B cell (primary cell): ENCODE measurements at regions not wholly inside any gene's neighbourhood (a gene's known extent, or its start where the extent isn't known, plus 50 kb on each side); places are given as distances from the start of the nearest gene placed in this dataset.

ENCODE experiments used
- ATAC-seq: fragments of 200-7000 bp; cut with Tn5 transposase; one replicate; pipeline ENCODE4 v1.10.0; 2021; ENCODE audit warnings: low read depth, mild to moderate bottlenecking, moderate number of reproducible peaks, moderate library complexity
- CTCF ChIA-PET: fragments of 350-600 bp; sonication (Branson Sonifier 250); formaldehyde crosslinking; loops from one replicate; lab custom pipeline; 2021; ENCODE audit warnings: antibody characterized with exemption, inconsistent platforms; lab: Charles Lee
- POLR2A ChIA-PET: fragments of 350-600 bp; sonication (Branson Sonifier 250); formaldehyde crosslinking; loops from one replicate; lab custom pipeline; 2021; ENCODE audit warnings: antibody characterized with exemption; lab: Charles Lee
- DNase-seq: peaks from one replicate; pipeline ENCODE4 v3.0.0; 2013
- H2AFZ ChIP-seq: 2 replicates; pipeline ENCODE4 v1.6.1; 2012; ENCODE audit warnings: mild to moderate bottlenecking, low read depth, low read length; ENCODE audit not compliant: insufficient read depth, poor library complexity, severe bottlenecking
- H3K27ac ChIP-seq, 2 donors: 1 replicate in 1 of 2; 2 replicates in 1 of 2; pipeline ENCODE4 v1.5.1; 2012 to 2013; ENCODE audit warnings: low read length in 2 of 2, mild to moderate bottlenecking in 2 of 2, moderate library complexity in 1 of 2
- H3K27me3 ChIP-seq, 4 experiments: fragments of 200-600 bp in 1 of 4; sonication (generic) in 1 of 4; replicated peaks in 1 of 4; 1 replicate in 2 of 4; 2 replicates in 2 of 4; pipeline versions ENCODE4 v1.6.1 to v1.7.0; 2013 to 2016; ENCODE audit warnings: low read length in 3 of 4, mild to moderate bottlenecking in 2 of 4, mixed read lengths in 1 of 4, moderate library complexity in 1 of 4; ENCODE audit not compliant: insufficient read depth in 4 of 4, control insufficient read depth in 3 of 4; ENCODE audit errors: control extremely low read depth in 1 of 4
- H3K36me3 ChIP-seq, 2 experiments: replicated peaks in 1 of 2; 1 replicate in 1 of 2; 2 replicates in 1 of 2; pipeline versions ENCODE4 v1.6.1 to v1.7.1; 2013; ENCODE audit warnings: low read length in 1 of 2; ENCODE audit not compliant: insufficient read depth in 2 of 2, control insufficient read depth in 1 of 2; ENCODE audit errors: control extremely low read depth in 1 of 2, extremely low read depth in 1 of 2
- H3K4me1 ChIP-seq, 2 donors: fragments of 200-600 bp in 1 of 2; sonication (generic) in 1 of 2; 1 replicate in 1 of 2; 2 replicates in 1 of 2; pipeline versions ENCODE4 v1.5.1 to v1.6.1; 2013 to 2017; ENCODE audit warnings: low read length in 2 of 2; ENCODE audit not compliant: control insufficient read depth in 2 of 2, insufficient read depth in 2 of 2
- H3K4me2 ChIP-seq: replicated peaks from 2 replicates; pipeline ENCODE3; 2012; ENCODE audit warnings: mild to moderate bottlenecking, low read depth, low read length; ENCODE audit not compliant: poor library complexity, severe bottlenecking
- H3K4me3 ChIP-seq, 5 experiments: fragments of 200-600 bp in 1 of 5; sonication (generic) in 1 of 5; 1 replicate in 3 of 5; 2 replicates in 2 of 5; pipeline versions ENCODE4 v1.5.1 to v1.7.0; 2011 to 2016; ENCODE audit warnings: low read length in 4 of 5, mild to moderate bottlenecking in 4 of 5, low read depth in 2 of 5, control low read depth in 1 of 5, moderate library complexity in 1 of 5; ENCODE audit not compliant: insufficient read depth in 1 of 5; ENCODE audit errors: control extremely low read depth in 1 of 5, extremely low read depth in 1 of 5
- H3K79me2 ChIP-seq: fragments of 200-600 bp; sonication (generic); one replicate; pipeline ENCODE4 v1.6.0; 2016; ENCODE audit warnings: low read length; ENCODE audit not compliant: control insufficient read depth, insufficient read depth
- H3K9ac ChIP-seq: fragments of 200-600 bp; sonication (generic); 2 replicates; pipeline ENCODE4 v1.6.1; 2017; ENCODE audit warnings: mild to moderate bottlenecking, low read length, moderate library complexity
- H3K9me3 ChIP-seq, 3 donors: one replicate each; pipeline versions ENCODE4 v1.6.1 to v1.7.1; 2013; ENCODE audit warnings: low read length in 2 of 3; ENCODE audit not compliant: control insufficient read depth in 2 of 3, insufficient read depth in 1 of 3; ENCODE audit errors: control extremely low read depth in 1 of 3
- H4K20me1 ChIP-seq: 2 replicates; pipeline ENCODE4 v1.6.0; 2012; ENCODE audit warnings: mild to moderate bottlenecking, low read length; ENCODE audit not compliant: insufficient read depth, control insufficient read depth, poor library complexity, severe bottlenecking
- H3K27ac Mint-ChIP-seq: one replicate; pipeline ENCODE4 v1.8.0; 2021; ENCODE audit warnings: mixed read lengths
- H3K27me3 Mint-ChIP-seq: one replicate; pipeline ENCODE4 v1.8.0; 2021; ENCODE audit warnings: mixed read lengths
- H3K4me1 Mint-ChIP-seq: one replicate; pipeline ENCODE4 v1.8.0; 2021; ENCODE audit warnings: mixed read lengths
- H3K4me3 Mint-ChIP-seq: one replicate; pipeline ENCODE4 v1.8.0; 2021; ENCODE audit warnings: mixed read lengths
- H3K9me3 Mint-ChIP-seq: one replicate; pipeline ENCODE4 v1.8.0; 2022; ENCODE audit warnings: mixed read lengths; ENCODE audit not compliant: insufficient read depth
- EZH2 ChIP-seq: IDR thresholded peaks from 2 replicates; pipeline ENCODE4 v1.6.1; 2012; ENCODE audit warnings: borderline replicate concordance, low read depth, mild to moderate bottlenecking, moderate library complexity, low read length; ENCODE audit not compliant: insufficient read depth, poor library complexity, severe bottlenecking
- WGBS: methylation state at CpG from one replicate; pipeline ENCODE4 v1.1.5; 2013; ENCODE audit warnings: missing lambda C conversion rate; ENCODE audit not compliant: insufficient coverage; 5-methylcytosine and 5-hydroxymethylcytosine counted together
- intact Hi-C: fragments of 100-400 bp; cut with micrococcal nuclease; formaldehyde crosslinking; loops from one replicate; pipeline ENCODE4 v1.10.0; 2022
- TF ChIP-seq, protein P1 (sequence below): fragments of 200-600 bp; IDR thresholded peaks from one replicate; pipeline ENCODE4 v1.8.0; 2022; ENCODE audit warnings: antibody characterized with exemption, mild to moderate bottlenecking

DNA sequence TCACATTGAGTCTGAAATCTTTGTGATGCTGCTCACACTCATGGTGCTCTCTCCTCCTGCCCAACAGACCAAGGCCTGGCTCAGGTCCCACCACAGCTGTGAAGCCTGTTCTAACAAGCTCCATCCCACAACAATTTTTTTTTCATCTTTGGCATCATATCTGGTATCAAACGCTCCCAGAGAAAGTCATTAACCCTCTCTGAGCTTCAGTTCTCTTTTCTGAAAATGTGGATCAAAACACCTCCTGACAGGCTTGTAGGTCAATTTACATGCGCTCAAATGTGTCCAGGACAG is 224.4 kb downstream of the LACC1 start:
- Histone ChIP-seq H3K9ac (no peak overlapping the region), H4K20me1 (no peaks in the 10 kb centered on the region), H3K4me2 (no peak overlapping the region), H3K79me2 (no peaks in the 10 kb centered on the region), H3K4me3 (no peak overlapping the region), H3K4me1 (no peaks in the 10 kb centered on the region), H3K27ac (no peak overlapping the region), H3K36me3 (no peaks in the 10 kb centered on the region), H2AFZ (no peak overlapping the region), H3K27me3 (peaks cover 0 to 3% (median 0%) of the 10 kb centered on the region in 4 experiments), H3K9me3 (peaks cover 0 to 2% (median 0%) of the 10 kb centered on the region in 3 donors)
- 100% methylated on average over 2 of the region's 2 CpGs for WGBS
- peaks cover 21% of the 10 kb centered on the region for H3K27me3 Mint-ChIP-seq
- TF ChIP-seq, protein P1, sequence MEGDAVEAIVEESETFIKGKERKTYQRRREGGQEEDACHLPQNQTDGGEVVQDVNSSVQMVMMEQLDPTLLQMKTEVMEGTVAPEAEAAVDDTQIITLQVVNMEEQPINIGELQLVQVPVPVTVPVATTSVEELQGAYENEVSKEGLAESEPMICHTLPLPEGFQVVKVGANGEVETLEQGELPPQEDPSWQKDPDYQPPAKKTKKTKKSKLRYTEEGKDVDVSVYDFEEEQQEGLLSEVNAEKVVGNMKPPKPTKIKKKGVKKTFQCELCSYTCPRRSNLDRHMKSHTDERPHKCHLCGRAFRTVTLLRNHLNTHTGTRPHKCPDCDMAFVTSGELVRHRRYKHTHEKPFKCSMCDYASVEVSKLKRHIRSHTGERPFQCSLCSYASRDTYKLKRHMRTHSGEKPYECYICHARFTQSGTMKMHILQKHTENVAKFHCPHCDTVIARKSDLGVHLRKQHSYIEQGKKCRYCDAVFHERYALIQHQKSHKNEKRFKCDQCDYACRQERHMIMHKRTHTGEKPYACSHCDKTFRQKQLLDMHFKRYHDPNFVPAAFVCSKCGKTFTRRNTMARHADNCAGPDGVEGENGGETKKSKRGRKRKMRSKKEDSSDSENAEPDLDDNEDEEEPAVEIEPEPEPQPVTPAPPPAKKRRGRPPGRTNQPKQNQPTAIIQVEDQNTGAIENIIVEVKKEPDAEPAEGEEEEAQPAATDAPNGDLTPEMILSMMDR = no peak
- no peak for TF ChIP-seq EZH2
- no peak overlapping the region for H3K27ac Mint-ChIP-seq
- ATAC-seq (no peak), DNase-seq (no peak)
- no peaks in the 10 kb centered on the region for H3K9me3 Mint-ChIP-seq
- ChIA-PET CTCF (no interaction called here), POLR2A (no interaction called here)
- intact Hi-C loops = no loop called here
- H3K4me1 Mint-ChIP-seq = no peaks in the 10 kb centered on the region
- H3K4me3 Mint-ChIP-seq = no peak overlapping the region

DNA sequence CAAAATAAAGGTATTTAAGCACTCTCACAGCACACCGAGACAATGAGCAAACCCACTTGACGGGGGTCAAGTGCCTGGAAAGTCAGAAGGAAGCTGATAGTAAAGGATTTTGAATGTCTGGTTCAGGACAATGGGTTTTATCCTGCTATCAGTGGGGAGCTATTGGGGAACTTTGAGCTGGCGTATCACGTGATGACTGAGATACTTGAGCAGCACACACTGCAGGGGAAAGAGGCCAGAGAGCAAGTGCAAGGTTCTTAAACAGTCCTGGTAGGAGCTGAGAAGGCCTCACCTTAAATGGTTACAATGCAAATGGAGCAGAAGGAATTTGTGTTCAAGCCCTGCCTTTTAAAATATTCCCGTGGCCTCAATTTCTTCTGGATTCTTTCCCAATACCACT is 225.3 kb downstream of the LACC1 start:
- POLR2A ChIA-PET = no interaction called here
- H4K20me1 ChIP-seq = no peaks in the 10 kb centered on the region
- intact Hi-C loops = no loop called here
- H3K9me3 ChIP-seq = peaks cover 0 to 2% (median 0%) of the 10 kb centered on the region in 3 donors
- H3K36me3 ChIP-seq = no peaks in the 10 kb centered on the region
- DNase-seq = no peak
- no peak overlapping the region for H3K4me3 Mint-ChIP-seq
- no peaks in the 10 kb centered on the region for H3K79me2 ChIP-seq
- WGBS = 88% methylated on average over 3 of the region's 5 CpGs
- ATAC-seq = no peak
- H3K27ac Mint-ChIP-seq = no peak overlapping the region
- H3K9me3 Mint-ChIP-seq = no peaks in the 10 kb centered on the region
- peaks cover 0 to 3% (median 0%) of the 10 kb centered on the region in 4 experiments for H3K27me3 ChIP-seq
- no peak for TF ChIP-seq EZH2
- TF ChIP-seq, protein P1 = no peak
- no peak overlapping the region for H3K27ac ChIP-seq
- no peaks in the 10 kb centered on the region for H3K4me1 ChIP-seq
- no peak overlapping the region for H3K9ac ChIP-seq
- H2AFZ ChIP-seq = no peak overlapping the region
- CTCF ChIA-PET = no interaction called here
- no peak overlapping the region for H3K4me3 ChIP-seq
- H3K4me2 ChIP-seq = no peak overlapping the region
- peaks cover 19% of the 10 kb centered on the region for H3K27me3 Mint-ChIP-seq
- no peaks in the 10 kb centered on the region for H3K4me1 Mint-ChIP-seq
